Astrocyte of the spinal cord (primary cell): ENCODE measurements at regions not wholly inside any gene's neighbourhood (a gene's known extent, or its start where the extent isn't known, plus 50 kb on each side); places are given as distances from the start of the nearest gene placed in this dataset.

Experiments
- DNase-seq: peaks from one replicate; pipeline ENCODE4 v3.0.0; 2011; ENCODE audit warnings: low read depth, low spot score
- H3K4me3 ChIP-seq: 2 replicates; pipeline ENCODE4 v1.5.1; 2011; ENCODE audit warnings: low read depth, mild to moderate bottlenecking, low read length, moderate library complexity
- in situ Hi-C: cut with HindIII; loops from 2 replicates; pipeline ENCODE4 v1.10.0; 2017; ENCODE audit warnings: low sequenced_read_pairs
- TF ChIP-seq, protein P1 (sequence below): IDR thresholded peaks from 2 replicates; pipeline ENCODE4 v1.5.1; 2012; ENCODE audit warnings: low read depth, mild to moderate bottlenecking, low read length, inconsistent platforms

DNA sequence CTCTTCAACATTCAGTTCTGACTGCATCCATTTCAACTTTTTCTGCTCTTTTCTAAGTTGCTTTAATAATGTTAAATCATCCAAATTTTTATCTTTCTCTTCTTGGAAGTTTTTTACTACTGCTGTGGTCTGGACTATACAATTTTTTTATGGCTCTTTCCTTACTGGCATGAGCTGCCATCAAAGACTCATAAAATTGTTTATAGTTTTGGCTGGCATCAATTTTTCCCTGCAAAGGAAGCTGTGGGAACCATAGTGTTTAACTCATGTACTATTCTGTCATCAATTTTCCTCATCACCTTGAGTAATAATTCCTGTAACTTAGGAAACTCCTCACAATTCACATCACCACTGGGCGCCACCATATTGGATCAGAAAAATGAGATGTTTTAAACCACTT lies 77.6 kb upstream of the A1CF start:
- in situ Hi-C loops, result no loop called here
- no peak overlapping the region for H3K4me3 ChIP-seq
- DNase-seq, result no peak
- TF ChIP-seq, protein P1, sequence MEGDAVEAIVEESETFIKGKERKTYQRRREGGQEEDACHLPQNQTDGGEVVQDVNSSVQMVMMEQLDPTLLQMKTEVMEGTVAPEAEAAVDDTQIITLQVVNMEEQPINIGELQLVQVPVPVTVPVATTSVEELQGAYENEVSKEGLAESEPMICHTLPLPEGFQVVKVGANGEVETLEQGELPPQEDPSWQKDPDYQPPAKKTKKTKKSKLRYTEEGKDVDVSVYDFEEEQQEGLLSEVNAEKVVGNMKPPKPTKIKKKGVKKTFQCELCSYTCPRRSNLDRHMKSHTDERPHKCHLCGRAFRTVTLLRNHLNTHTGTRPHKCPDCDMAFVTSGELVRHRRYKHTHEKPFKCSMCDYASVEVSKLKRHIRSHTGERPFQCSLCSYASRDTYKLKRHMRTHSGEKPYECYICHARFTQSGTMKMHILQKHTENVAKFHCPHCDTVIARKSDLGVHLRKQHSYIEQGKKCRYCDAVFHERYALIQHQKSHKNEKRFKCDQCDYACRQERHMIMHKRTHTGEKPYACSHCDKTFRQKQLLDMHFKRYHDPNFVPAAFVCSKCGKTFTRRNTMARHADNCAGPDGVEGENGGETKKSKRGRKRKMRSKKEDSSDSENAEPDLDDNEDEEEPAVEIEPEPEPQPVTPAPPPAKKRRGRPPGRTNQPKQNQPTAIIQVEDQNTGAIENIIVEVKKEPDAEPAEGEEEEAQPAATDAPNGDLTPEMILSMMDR, result no peak

DNA sequence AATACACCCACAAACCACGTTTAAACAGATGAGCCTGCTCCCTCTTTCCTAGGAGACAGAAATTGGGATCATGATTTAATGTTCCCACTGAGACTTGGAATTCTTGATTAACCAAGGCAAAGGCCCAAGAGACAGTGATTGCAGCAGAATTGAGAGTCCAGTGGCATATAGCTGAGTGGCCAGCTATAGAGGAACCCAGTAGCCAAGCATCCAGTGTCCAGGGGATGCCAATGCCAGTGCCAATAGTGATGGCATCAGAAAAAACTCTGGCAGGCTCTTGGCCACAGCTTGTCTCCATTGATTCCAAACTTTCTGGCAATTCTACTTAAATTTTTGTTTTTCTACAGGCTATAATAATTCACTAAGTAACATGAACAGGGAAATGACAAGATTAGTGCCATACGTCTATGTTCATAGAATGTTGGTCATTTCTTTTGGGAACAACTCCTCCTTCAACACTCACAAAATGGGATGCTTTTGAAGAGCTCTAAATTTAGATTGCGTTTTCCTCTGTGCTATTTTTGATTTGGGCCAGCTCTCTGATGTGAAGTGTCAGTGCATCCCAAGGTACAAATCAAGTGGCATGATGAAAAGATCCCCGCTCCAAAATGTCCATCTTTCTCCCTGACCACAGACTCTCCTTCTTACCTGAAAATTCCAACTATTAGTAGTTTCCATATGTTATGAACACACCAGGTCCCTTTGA lies 83.1 kb upstream of the A1CF start:
- no peak overlapping the region for H3K4me3 ChIP-seq
- in situ Hi-C loops, result no loop called here
- DNase-seq, result no peak
- TF ChIP-seq, protein P1, result no peak

DNA sequence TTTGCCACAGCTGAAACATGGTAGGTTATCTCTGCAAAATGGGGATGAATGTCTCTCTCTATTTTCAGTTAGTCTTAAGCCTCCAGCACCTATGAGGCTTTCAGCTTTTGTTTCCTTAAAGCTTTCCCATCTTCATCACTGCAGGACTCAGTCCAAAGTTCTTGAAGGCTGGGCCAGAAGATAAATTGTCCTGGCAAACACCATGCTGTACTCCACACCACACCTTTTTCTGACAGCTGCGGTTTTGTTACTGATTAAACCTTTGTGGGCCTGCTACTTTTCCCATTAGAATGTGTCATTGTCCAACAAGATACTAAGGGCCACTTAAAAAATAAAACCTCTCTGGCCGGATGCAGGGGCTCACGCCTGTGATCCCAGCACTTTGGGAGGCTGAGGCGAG lies 87.2 kb upstream of the A1CF start:
- TF ChIP-seq, protein P1, result no peak
- in situ Hi-C loops, result no loop called here
- no peak for DNase-seq
- no peak overlapping the region for H3K4me3 ChIP-seq

DNA sequence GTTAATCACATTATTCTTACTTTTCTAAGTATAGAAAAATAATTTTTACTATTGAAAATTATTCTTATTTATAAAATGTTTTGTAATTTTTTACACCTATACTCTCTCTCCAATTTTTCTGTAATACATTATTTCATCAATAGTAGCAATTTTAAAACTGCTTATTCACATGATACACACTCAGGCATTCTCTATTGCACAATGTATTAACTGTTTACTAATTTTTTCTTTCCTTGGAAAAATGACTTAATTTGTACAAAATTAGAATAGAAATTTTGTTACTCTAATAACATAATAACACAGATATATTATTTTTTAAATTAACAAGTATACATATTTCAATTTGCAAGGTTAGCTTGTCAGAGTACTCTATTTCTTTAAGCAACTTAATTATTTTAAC lies 92.9 kb upstream of the PRKG1 start:
- in situ Hi-C loops, result no loop called here

DNA sequence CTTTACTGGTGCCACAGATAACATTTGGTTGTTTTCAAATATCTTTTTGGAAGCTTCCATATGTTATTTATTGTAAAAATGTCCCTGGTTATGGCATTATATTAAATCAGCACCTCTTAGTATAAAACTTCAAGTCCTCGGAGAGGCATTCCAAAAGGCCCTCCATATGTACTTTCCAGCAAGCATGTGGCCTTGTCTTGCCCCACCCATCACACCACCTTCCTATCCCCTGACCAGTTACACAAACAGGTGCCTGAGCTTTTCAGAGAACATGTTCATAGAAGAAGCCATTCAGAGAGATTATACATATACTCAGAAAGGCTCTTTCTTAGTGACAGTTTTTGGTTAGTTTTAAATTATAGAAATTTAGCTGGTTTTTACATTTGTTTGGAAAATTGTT lies 92.4 kb upstream of the PRKG1 start:
- in situ Hi-C loops, result no loop called here
- TF ChIP-seq, protein P1, result no peak
- no peak for DNase-seq
- H3K4me3 ChIP-seq, result no peak overlapping the region

More for the DNA sequence above, 92.9 kb upstream of the PRKG1 start:
- TF ChIP-seq, protein P1, result no peak
- H3K4me3 ChIP-seq, result no peak overlapping the region
- no peak for DNase-seq

DNA sequence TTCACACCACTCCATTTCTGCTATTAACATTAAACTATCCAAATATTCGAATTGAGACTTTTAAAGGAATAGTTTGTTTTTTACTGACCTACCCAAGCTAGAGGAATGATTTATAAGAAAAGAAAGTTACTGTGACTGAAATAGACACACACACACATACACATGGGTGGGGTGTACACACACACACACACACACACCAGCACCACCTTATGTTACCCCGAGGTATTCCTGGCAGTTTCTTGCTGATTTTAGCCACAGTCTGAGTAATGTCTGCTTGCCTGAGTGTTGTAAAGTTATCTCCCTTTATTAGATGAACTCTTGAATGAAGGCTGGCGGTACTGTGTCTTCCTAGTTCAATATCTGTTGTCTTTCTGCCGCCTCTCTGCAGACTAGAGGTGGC lies 91.3 kb upstream of the PRKG1 start:
- in situ Hi-C loops, result no loop called here
- no peak overlapping the region for H3K4me3 ChIP-seq
- no peak for DNase-seq
- TF ChIP-seq, protein P1, result no peak
